ENCODE measurements at regions not wholly inside any gene's neighbourhood (a gene's known extent, or its start where the extent isn't known, plus 50 kb on each side); places are given as distances from the start of the nearest gene placed in this dataset.

DNA sequence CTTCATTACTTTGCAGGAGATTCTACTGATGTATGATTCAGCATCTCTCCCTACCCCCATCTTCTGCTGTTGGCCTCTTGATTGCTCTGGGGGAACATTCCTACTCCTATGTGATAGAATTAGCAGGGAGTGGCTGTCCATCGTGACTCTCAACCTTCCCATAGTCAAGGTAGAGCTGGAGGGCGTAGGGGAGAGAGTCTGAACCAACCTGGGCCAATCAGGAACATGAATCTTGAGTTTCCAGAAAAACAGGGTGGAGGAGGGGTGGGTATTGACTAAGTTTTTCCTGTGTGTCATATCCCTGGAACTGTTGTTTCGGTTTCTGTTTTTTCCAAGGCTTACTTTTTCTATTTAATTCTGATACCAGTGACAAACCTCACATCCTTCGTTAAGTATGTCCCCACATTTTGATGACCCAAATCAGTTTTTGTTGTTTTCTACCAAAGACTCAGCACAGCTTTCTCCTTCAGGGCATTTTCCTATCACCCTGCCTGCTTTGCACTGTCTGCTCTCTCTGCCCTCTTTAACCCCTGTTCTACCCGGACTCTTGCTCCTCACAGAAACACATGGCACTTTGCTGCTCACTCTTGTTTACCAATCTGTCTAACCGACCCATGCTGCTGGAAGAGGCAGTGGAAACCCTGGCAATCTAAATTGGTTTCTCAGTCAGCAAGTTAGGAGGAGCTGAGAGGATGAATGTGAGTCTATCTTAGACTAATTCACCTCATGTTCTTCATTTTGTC is 1428.3 kb downstream of the AACS start:
- intact Hi-C loops (cut with micrococcal nuclease): no loop called here
- H3K27ac Mint-ChIP-seq (ENCODE audit: low read depth, unreplicated experiment): peak overlapping the region; percentile 98
- TF ChIP-seq, protein P1, sequence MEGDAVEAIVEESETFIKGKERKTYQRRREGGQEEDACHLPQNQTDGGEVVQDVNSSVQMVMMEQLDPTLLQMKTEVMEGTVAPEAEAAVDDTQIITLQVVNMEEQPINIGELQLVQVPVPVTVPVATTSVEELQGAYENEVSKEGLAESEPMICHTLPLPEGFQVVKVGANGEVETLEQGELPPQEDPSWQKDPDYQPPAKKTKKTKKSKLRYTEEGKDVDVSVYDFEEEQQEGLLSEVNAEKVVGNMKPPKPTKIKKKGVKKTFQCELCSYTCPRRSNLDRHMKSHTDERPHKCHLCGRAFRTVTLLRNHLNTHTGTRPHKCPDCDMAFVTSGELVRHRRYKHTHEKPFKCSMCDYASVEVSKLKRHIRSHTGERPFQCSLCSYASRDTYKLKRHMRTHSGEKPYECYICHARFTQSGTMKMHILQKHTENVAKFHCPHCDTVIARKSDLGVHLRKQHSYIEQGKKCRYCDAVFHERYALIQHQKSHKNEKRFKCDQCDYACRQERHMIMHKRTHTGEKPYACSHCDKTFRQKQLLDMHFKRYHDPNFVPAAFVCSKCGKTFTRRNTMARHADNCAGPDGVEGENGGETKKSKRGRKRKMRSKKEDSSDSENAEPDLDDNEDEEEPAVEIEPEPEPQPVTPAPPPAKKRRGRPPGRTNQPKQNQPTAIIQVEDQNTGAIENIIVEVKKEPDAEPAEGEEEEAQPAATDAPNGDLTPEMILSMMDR (IDR thresholded peaks at IDR 0.05; ENCODE audit: unreplicated experiment): no peak
- DNase-seq (ENCODE audit: unreplicated experiment): peak; percentile 81
- ChIA-PET CTCF (interaction anchor here (0.6 kb wide), 2 partner anchors 16 to 651 kb away, joined by 3 to 4 read pairs; no protein-coding TSS in a partner anchor), POLR2A (interaction anchor here (0.7 to 1.2 kb wide), 4 partner anchors 8 to 601 kb away, joined by 3 to 5 read pairs (median 3); no protein-coding TSS in a partner anchor)
- peak overlapping the region; percentile 68 for H3K4me3 Mint-ChIP-seq (ENCODE audit: unreplicated experiment)
- H3K4me1 Mint-ChIP-seq (ENCODE audit: insufficient read depth, unreplicated experiment): peaks cover 13% of the 10 kb centered on the region
- no TSS peak for BruUV-seq (replicated peaks)
- H3K36me3 Mint-ChIP-seq (ENCODE audit: insufficient read depth, unreplicated experiment): no peaks in the 10 kb centered on the region
- no peaks in the 10 kb centered on the region for H3K27me3 Mint-ChIP-seq (ENCODE audit: insufficient read depth, unreplicated experiment)
- H3K9me3 Mint-ChIP-seq (ENCODE audit: unreplicated experiment): peaks cover 8% of the 10 kb centered on the region

DNA sequence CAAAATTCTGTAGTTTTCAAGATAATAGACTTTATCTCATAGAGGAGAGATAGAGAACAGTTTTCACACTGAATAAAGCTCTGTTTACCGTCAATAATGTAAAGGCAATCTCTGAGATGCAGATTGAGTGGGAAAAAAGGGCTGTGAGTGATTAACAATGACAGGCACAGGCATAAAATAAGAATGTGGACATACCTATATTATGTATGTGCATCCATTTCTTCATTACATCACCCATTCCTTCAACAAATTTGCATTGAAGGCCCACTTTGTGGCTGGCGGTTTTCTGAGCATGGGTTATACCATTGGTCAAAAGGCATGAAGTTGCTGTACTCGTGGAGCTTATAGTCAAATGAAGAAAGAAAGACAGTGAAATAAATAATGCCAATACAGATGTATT is 1431.0 kb downstream of the AACS start:
- CTCF ChIA-PET: interaction anchor here (0.6 kb wide), 2 partner anchors 26 to 174 kb away, joined by 3 to 7 read pairs; no protein-coding TSS in a partner anchor
- intact Hi-C loops (cut with micrococcal nuclease): no loop called here
- TF ChIP-seq, protein P1 (IDR thresholded peaks at IDR 0.05; ENCODE audit: unreplicated experiment): no peak

DNA sequence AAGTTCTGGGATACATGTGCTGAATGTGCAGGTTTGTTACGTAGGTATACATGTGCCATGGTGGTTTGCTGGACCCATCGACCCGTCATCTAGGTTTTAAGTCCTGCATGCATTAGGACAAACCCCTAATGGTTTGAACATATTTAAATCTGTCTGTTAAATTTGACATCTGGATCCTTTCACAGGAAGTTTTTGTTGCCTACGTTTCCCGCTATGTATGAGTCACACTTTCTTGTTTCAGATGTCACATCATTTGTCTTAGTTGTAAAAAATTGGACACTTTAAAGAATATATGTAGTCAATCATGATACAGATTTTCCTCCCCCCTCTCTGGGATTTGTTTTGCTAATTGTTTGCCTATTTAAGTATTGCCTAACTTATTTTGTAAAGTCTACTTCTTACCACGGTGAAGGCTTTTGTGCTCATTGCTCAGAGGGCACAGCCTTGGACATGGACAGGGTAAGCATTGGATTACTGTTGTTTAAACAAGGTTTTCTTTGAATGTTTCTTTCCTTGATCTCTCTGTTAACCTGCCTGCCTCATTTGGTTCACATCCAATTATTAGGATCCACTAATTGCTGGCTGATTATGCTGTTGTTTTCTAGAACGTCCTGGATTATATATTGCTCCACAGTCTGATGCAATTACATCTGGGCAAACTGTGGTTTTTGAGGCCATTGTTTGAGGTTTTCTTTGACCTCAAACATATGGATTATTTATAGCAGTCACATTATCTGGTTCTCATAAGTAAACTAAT is 1441.4 kb downstream of the AACS start:
- peaks cover 7% of the 10 kb centered on the region for H3K36me3 Mint-ChIP-seq (ENCODE audit: insufficient read depth, unreplicated experiment)
- BruUV-seq (replicated peaks): no TSS peak
- DNase-seq (ENCODE audit: unreplicated experiment): peak; percentile 69
- POLR2A ChIA-PET: no interaction called here
- peak overlapping the region; percentile 1 for H3K27ac Mint-ChIP-seq (ENCODE audit: low read depth, unreplicated experiment)
- H3K9me3 Mint-ChIP-seq (ENCODE audit: unreplicated experiment): no peaks in the 10 kb centered on the region
- no peaks in the 10 kb centered on the region for H3K27me3 Mint-ChIP-seq (ENCODE audit: insufficient read depth, unreplicated experiment)
- intact Hi-C loops (cut with micrococcal nuclease): no loop called here
- CTCF ChIA-PET: interaction anchor here (0.6 kb wide), 1 partner anchor 1180 kb away, joined by 3 read pairs; no protein-coding TSS in a partner anchor
- peak overlapping the region; percentile 24 for H3K4me3 Mint-ChIP-seq (ENCODE audit: unreplicated experiment)
- peaks cover 12% of the 10 kb centered on the region for H3K4me1 Mint-ChIP-seq (ENCODE audit: insufficient read depth, unreplicated experiment)
- TF ChIP-seq, protein P1 (IDR thresholded peaks at IDR 0.05; ENCODE audit: unreplicated experiment): no peak

More for the DNA sequence above, 1431.0 kb downstream of the AACS start:
- Mint-ChIP-seq H3K9me3 (ENCODE audit: unreplicated experiment) (no peaks in the 10 kb centered on the region), H3K36me3 (ENCODE audit: insufficient read depth, unreplicated experiment) (no peaks in the 10 kb centered on the region), H3K27ac (ENCODE audit: low read depth, unreplicated experiment) (no peak overlapping the region), H3K27me3 (ENCODE audit: insufficient read depth, unreplicated experiment) (no peaks in the 10 kb centered on the region), H3K4me3 (ENCODE audit: unreplicated experiment) (no peak overlapping the region), H3K4me1 (ENCODE audit: insufficient read depth, unreplicated experiment) (peaks cover 13% of the 10 kb centered on the region)
- no TSS peak for BruUV-seq (replicated peaks)
- POLR2A ChIA-PET: interaction anchor here (0.6 kb wide), 1 partner anchor 915 kb away, joined by 3 read pairs; no protein-coding TSS in a partner anchor
- no peak for DNase-seq (ENCODE audit: unreplicated experiment)

DNA sequence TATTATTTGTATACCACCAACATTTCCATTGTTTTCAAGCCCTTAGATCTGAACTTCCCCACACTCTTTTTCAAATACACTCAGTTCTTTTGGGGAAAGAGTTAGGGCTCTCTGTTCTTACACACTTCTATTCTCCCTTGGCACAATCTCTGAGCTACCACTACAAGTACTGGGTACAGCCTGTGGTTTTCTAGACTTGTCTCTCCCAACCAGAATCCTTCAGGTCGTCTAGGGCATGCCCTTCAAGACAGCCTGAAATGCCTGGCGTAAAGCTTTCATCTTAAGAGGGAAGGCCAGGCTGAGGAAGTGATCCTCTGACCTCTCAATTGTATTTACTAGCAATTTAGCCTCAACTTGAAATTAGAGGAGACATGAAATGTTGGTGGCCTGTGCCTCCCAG is 1442.0 kb downstream of the AACS start:
- ChIA-PET POLR2A (no interaction called here), CTCF (interaction anchor here (0.6 kb wide), 1 partner anchor 1181 kb away, joined by 3 read pairs; no protein-coding TSS in a partner anchor)
- BruUV-seq (replicated peaks): no TSS peak
- no peaks in the 10 kb centered on the region for H3K9me3 Mint-ChIP-seq (ENCODE audit: unreplicated experiment)
- TF ChIP-seq, protein P1 (IDR thresholded peaks at IDR 0.05; ENCODE audit: unreplicated experiment): no peak
- intact Hi-C loops (cut with micrococcal nuclease): no loop called here
- H3K36me3 Mint-ChIP-seq (ENCODE audit: insufficient read depth, unreplicated experiment): peaks cover 7% of the 10 kb centered on the region
- H3K4me1 Mint-ChIP-seq (ENCODE audit: insufficient read depth, unreplicated experiment): peaks cover 12% of the 10 kb centered on the region
- H3K27ac Mint-ChIP-seq (ENCODE audit: low read depth, unreplicated experiment): peak overlapping the region; percentile 1
- H3K27me3 Mint-ChIP-seq (ENCODE audit: insufficient read depth, unreplicated experiment): no peaks in the 10 kb centered on the region
- peak; percentile 61 for DNase-seq (ENCODE audit: unreplicated experiment)
- H3K4me3 Mint-ChIP-seq (ENCODE audit: unreplicated experiment): no peak overlapping the region
